GM13977 (cell line): ENCODE measurements at regions not wholly inside any gene's neighbourhood (a gene's known extent, or its start where the extent isn't known, plus 50 kb on each side); places are given as distances from the start of the nearest gene placed in this dataset.
"Not testable (repeated sequence)": the region's sequence is repeated elsewhere in the genome, so short reads cannot be mapped to it uniquely, and the experiment has no call there.

Experiments
- DNase-seq: peaks from one replicate; pipeline ENCODE4 v3.0.0; 2012; ENCODE audit warnings: low spot score
- in situ Hi-C: fragments of 300-500 bp; cut with MboI; formaldehyde crosslinking; loops from one replicate; pipeline ENCODE4 v1.12.0; 2022; ENCODE audit warnings: low sequenced_read_pairs, low pct_unique_long_range_greater_than_20kb, mixed read lengths, inconsistent platforms; ENCODE audit not compliant: unreplicated experiment
- TF ChIP-seq, protein P1 (sequence below): IDR thresholded peaks from 2 replicates; pipeline ENCODE4 v1.5.1; 2012; ENCODE audit warnings: mild to moderate bottlenecking, control low read depth; ENCODE audit not compliant: insufficient read depth; ENCODE audit errors: extremely low read depth, missing control alignments

DNA sequence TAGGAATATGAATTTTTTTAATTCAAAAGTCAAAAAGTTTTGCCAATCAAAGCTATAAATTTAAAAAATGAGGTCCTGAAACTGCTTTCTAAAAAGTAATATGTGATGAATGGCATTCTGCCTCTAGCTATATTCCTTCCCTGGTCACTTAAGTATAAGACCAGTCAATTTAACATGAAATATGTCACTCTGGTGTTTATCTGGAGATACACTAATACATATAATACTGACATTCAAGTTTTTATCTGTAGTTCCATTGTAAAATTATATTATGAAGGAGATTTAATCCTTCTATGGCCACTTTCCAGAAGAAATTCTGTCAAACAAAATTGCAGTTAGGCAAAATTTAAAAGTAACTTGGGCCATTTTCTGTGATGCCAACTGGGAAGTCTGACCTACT is 236.8 kb downstream of the CNTN3 start:
- in situ Hi-C loops = no loop called here
- TF ChIP-seq, protein P1, sequence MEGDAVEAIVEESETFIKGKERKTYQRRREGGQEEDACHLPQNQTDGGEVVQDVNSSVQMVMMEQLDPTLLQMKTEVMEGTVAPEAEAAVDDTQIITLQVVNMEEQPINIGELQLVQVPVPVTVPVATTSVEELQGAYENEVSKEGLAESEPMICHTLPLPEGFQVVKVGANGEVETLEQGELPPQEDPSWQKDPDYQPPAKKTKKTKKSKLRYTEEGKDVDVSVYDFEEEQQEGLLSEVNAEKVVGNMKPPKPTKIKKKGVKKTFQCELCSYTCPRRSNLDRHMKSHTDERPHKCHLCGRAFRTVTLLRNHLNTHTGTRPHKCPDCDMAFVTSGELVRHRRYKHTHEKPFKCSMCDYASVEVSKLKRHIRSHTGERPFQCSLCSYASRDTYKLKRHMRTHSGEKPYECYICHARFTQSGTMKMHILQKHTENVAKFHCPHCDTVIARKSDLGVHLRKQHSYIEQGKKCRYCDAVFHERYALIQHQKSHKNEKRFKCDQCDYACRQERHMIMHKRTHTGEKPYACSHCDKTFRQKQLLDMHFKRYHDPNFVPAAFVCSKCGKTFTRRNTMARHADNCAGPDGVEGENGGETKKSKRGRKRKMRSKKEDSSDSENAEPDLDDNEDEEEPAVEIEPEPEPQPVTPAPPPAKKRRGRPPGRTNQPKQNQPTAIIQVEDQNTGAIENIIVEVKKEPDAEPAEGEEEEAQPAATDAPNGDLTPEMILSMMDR = no peak

DNA sequence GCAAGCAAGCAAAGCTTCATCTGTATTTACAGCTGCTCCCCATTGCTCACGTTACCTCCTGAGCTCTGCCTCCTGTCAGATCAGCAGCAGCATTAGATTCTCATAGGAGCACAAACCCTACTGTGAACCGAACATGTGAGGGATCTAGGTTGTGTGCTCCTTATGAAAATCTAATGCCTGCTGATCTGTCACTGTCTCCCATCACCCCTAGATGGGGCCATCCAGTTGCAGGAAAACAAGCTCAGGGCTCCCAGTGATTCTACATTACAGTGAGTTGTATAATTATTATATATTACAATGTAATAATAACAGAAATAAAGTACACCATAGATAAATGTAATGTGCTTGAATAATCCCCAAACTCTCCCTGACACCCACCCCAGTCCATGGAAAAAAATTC is 238.1 kb downstream of the CNTN3 start:
- DNase-seq, in situ Hi-C loops: not testable (repeated sequence)

More for the DNA sequence above, 236.8 kb downstream of the CNTN3 start:
- DNase-seq = no peak

DNA sequence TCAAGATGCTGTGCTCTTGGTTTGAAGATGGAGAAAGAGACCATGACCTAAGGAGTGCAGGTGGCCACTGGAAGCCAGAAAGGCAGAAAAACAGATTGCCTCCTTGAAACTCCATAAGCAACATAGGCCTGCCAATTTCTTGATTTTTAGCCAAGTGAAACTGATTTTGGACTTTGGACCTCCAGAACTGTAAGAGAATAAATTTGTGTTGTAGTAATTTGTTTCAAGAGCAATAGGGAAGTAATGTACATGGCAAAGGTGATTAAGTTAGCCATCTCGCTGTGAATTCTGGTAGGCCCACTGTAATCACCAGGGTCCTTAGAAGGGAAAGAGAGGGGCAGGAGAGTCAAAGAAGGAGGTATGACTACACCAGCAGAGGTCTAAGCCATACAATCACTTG is 238.8 kb downstream of the CNTN3 start:
- TF ChIP-seq, protein P1 = no peak

DNA sequence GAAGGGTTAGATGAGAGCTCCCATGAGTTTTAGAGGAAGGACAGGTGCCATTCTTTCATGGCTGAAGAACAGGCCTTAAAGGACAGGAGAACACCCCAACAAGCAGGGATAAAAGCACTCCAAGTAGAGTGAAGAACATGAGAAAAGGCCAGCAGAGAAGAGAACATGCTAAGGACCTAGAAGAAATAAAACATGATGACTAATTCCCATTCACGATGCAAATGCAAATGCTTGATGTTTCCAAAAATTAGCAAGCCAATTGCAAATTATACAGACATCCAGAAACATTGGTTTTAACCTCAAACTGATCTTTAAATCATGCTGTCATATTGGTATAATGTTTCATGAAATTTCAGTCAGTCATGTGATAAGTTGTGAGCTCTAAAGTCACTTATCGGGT is 241.7 kb downstream of the CNTN3 start:
- no peak for DNase-seq
- in situ Hi-C loops = no loop called here
- TF ChIP-seq, protein P1 = no peak

More for the DNA sequence above, 238.8 kb downstream of the CNTN3 start:
- in situ Hi-C loops = no loop called here
- DNase-seq = no peak

DNA sequence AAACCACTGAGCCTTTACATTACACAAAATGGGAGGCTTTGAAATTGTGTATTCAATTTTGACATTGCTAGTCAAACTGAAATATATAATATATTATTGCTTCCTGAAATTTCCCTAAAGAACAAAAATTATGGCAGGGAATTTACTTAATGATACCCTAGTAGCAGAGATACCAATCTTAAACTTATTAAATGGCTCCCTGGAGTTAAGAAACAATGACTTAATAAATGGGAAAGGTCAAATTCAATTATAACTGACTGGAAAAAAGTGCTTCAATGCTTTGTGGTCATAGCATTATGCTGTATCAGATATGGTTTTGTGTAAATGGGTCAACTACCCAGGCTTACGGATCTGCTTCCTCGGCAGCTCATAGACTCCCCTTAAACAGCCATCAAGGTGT is 244.1 kb downstream of the CNTN3 start:
- in situ Hi-C loops = no loop called here
- TF ChIP-seq, protein P1 = no peak

DNA sequence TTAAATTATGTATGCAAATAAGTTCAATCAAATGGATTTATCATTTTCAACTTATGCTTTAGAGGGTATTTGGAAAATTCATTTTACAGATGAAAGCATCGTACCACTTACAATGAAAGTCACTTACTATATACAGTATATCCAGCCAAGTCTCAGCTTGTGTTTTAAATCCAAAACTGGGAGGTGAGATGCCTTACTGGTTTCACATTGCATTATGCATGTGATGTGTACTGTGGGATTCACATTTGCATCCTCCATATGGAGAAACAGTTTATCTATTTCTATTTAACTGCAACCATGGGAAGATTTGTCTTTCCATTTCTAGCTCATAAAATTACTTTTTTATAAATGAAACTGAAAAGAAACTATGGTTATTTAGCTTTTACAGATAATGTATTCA is 248.1 kb downstream of the CNTN3 start:
- in situ Hi-C loops = no loop called here
- no peak for DNase-seq
- TF ChIP-seq, protein P1 = no peak

More for the DNA sequence above, 244.1 kb downstream of the CNTN3 start:
- no peak for DNase-seq

DNA sequence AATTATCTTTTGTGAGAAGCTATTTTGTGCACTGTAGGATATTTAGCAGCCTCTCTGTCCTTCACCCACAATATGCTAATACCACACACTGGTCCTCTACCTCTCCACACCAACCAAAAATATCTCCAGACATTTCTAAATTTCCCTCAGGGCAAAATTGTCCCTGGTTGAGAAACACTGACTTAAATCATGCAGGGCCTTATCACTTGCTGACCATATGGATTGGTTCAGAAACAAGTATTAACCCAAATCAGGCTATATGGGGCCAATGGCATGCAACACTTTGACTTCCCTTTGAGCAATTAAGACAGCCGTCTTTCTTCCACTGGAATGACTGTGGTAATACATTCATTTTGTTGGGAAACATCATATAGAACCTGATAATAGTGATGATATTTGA is 251.1 kb downstream of the CNTN3 start:
- no peak for DNase-seq
- in situ Hi-C loops = no loop called here
- TF ChIP-seq, protein P1 = no peak
